Body of pancreas (tissue), 4 donors: ENCODE measurements at regions not wholly inside any gene's neighbourhood (a gene's known extent, or its start where the extent isn't known, plus 50 kb on each side); places are given as distances from the start of the nearest gene placed in this dataset.

ENCODE experiments used
- CTCF ChIP-seq, 7 experiments: fragments of 450-650 bp in 4 of 7; fragments of 200-600 bp in 3 of 7; sonication (generic) in 3 of 7; IDR thresholded peaks; one replicate each; pipeline ENCODE4 v1.5.1; 2016 to 2019; ENCODE audit warnings: antibody characterized with exemption in 7 of 7
- POLR2A ChIP-seq, 3 donors: fragments of 450-650 bp; IDR thresholded peaks; one replicate each; pipeline ENCODE4 v1.6.1; 2016; ENCODE audit warnings: antibody characterized with exemption in 3 of 3, mild to moderate bottlenecking in 2 of 3

- TF ChIP-seq POLR2A (IDR thresholded peaks at IDR 0.05) (no peak), CTCF (IDR thresholded peaks at IDR 0.05) (no peak)
These were observed 93.5 kb upstream of the CCDC28A start for GRCh38 chr6:138680085-138680484.
